ENCODE measurements at regions not wholly inside any gene's neighbourhood (a gene's known extent, or its start where the extent isn't known, plus 50 kb on each side); places are given as distances from the start of the nearest gene placed in this dataset.

- Histone ChIP-seq H3K9me3 (no peaks in the 10 kb centered on the region), H3K27ac (no peak overlapping the region), H3K4me3 (no peak overlapping the region), H3K27me3 (no peaks in the 10 kb centered on the region), H3K36me3 (peaks cover 0 to 11% (median 9%) of the 10 kb centered on the region in 3 donors), H3K4me1 (no peaks in the 10 kb centered on the region)
- intact Hi-C loops (cut with DNase I; ENCODE audit: low total_unique reads) = no loop called here
- no peak for TF ChIP-seq CTCF (IDR thresholded peaks at IDR 0.05)
- no peak for DNase-seq
These were observed 51.9 kb upstream of the POU5F2 start for GRCh38 chr5:93793159-93793781.

- Histone ChIP-seq H3K36me3 (peaks cover 0 to 11% (median 9%) of the 10 kb centered on the region in 3 donors), H3K4me3 (no peak overlapping the region), H3K9me3 (no peaks in the 10 kb centered on the region), H3K27me3 (no peaks in the 10 kb centered on the region), H3K27ac (no peak overlapping the region), H3K4me1 (no peaks in the 10 kb centered on the region)
- no peak for DNase-seq
- no peak for TF ChIP-seq CTCF (IDR thresholded peaks at IDR 0.05)
- intact Hi-C loops (cut with DNase I; ENCODE audit: low total_unique reads) = no loop called here
These were observed 50.1 kb upstream of the POU5F2 start for GRCh38 chr5:93791518-93791972.

Data from tibial artery (tissue), 4 donors.